Calu3 (cell line): ENCODE measurements at regions not wholly inside any gene's neighbourhood (a gene's known extent, or its start where the extent isn't known, plus 50 kb on each side); places are given as distances from the start of the nearest gene placed in this dataset.

Source experiments
- BruUV-seq: library from RNA; stranded (reverse); fragments of 400-500 nt; replicated peaks from 2 replicates; lab custom pipeline; 2021; lab: Mats Ljungman, UMichigan
- CTCF ChIA-PET: fragments of 300-600 bp; sonication (Branson Sonifier 250); formaldehyde crosslinking; loops from one replicate; lab custom pipeline; 2022; ENCODE audit warnings: antibody characterized with exemption; lab: Charles Lee
- DNase-seq: peaks from one replicate; pipeline ENCODE4 v3.0.0; 2022
- H3K27ac Mint-ChIP-seq: one replicate; pipeline ENCODE4 v1.8.0; 2022; ENCODE audit warnings: mixed read lengths; ENCODE audit not compliant: unreplicated experiment
- H3K27me3 Mint-ChIP-seq: one replicate; pipeline ENCODE4 v1.8.0; 2022; ENCODE audit warnings: mixed read lengths; ENCODE audit not compliant: unreplicated experiment
- H3K36me3 Mint-ChIP-seq: one replicate; pipeline ENCODE4 v1.8.0; 2022; ENCODE audit warnings: mild to moderate bottlenecking, moderate library complexity, mixed read lengths; ENCODE audit not compliant: insufficient read depth, unreplicated experiment
- H3K4me1 Mint-ChIP-seq: one replicate; pipeline ENCODE4 v1.8.0; 2022; ENCODE audit warnings: mild to moderate bottlenecking, low read depth, mixed read lengths; ENCODE audit not compliant: unreplicated experiment
- H3K4me3 Mint-ChIP-seq: one replicate; pipeline ENCODE4 v1.8.0; 2022; ENCODE audit warnings: mild to moderate bottlenecking, low read depth, moderate library complexity, mixed read lengths; ENCODE audit not compliant: unreplicated experiment
- H3K9me3 Mint-ChIP-seq: one replicate; pipeline ENCODE4 v1.8.0; 2022; ENCODE audit warnings: low read depth, mixed read lengths; ENCODE audit not compliant: unreplicated experiment
- intact Hi-C: fragments of 100-400 bp; cut with micrococcal nuclease; formaldehyde crosslinking; loops from one replicate; pipeline ENCODE4 v1.10.0; 2022; ENCODE audit not compliant: unreplicated experiment
- TF ChIP-seq, protein P1 (sequence below): fragments of 200-600 bp; IDR thresholded peaks from one replicate; pipeline ENCODE4 v1.8.0; 2022; ENCODE audit warnings: antibody characterized with exemption; ENCODE audit not compliant: unreplicated experiment

DNA sequence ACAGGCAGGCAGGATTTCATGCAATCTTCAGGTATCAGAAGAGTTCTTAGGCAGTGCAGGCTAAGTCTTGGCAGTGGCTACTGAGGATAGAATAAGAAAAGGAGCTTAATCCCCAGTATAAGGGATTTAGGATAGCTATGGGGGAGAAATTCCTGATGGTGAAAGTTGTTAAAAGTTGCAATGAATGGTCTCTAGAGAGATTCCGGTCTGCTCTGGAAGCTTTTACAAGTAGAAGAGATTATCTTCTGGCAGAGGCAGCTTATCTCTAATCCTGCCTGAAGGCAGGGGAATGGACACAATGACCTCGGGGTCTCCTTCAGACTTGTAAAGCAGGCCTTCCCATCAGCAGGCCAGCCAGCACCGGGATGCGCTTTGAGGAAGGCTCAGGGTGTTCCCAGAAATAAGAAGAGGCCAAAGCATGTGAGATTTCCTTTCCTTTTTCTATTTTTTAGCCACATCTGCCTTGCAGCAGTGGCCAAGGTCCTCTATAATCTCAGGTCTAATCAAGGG, 253.9 kb upstream of the KLHL29 start:
- Mint-ChIP-seq H3K9me3 (no peaks in the 10 kb centered on the region), H3K4me3 (no peak overlapping the region), H3K27ac (no peak overlapping the region), H3K36me3 (no peaks in the 10 kb centered on the region), H3K27me3 (peaks cover 19% of the 10 kb centered on the region), H3K4me1 (peaks cover 9% of the 10 kb centered on the region)
- TF ChIP-seq, protein P1, sequence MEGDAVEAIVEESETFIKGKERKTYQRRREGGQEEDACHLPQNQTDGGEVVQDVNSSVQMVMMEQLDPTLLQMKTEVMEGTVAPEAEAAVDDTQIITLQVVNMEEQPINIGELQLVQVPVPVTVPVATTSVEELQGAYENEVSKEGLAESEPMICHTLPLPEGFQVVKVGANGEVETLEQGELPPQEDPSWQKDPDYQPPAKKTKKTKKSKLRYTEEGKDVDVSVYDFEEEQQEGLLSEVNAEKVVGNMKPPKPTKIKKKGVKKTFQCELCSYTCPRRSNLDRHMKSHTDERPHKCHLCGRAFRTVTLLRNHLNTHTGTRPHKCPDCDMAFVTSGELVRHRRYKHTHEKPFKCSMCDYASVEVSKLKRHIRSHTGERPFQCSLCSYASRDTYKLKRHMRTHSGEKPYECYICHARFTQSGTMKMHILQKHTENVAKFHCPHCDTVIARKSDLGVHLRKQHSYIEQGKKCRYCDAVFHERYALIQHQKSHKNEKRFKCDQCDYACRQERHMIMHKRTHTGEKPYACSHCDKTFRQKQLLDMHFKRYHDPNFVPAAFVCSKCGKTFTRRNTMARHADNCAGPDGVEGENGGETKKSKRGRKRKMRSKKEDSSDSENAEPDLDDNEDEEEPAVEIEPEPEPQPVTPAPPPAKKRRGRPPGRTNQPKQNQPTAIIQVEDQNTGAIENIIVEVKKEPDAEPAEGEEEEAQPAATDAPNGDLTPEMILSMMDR, result no peak
- intact Hi-C loops, result no loop called here
- CTCF ChIA-PET, result no interaction called here
- no TSS peak for BruUV-seq
- DNase-seq, result no peak

DNA sequence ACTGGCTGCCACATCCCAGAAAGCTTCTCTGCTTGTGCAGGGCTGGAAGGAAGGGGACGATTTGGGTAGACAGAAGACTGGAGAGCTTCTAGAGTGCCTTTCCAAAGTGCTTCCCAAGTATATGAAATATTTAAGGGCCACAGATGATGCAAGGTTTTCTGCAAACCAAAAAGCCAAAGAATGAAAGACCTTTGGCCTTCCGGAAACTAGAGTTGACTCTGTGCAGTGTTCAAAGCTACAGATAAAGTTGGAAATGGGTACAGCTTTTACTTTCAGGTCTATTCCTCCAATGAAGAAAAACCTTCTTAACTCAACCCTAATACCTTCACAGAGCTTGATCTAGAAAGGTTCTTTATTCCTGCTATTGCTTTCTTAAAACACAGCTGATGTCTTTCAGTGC, 253.0 kb upstream of the KLHL29 start:
- Mint-ChIP-seq H3K27me3 (peaks cover 19% of the 10 kb centered on the region), H3K9me3 (no peaks in the 10 kb centered on the region), H3K27ac (no peak overlapping the region), H3K4me1 (peaks cover 7% of the 10 kb centered on the region), H3K4me3 (no peak overlapping the region), H3K36me3 (no peaks in the 10 kb centered on the region)
- intact Hi-C loops, result no loop called here
- CTCF ChIA-PET, result interaction anchor here (0.7 kb wide), 1 partner anchor 70 kb away, joined by 3 read pairs; no protein-coding TSS in a partner anchor
- TF ChIP-seq, protein P1, result no peak
- DNase-seq, result no peak
- no TSS peak for BruUV-seq

DNA sequence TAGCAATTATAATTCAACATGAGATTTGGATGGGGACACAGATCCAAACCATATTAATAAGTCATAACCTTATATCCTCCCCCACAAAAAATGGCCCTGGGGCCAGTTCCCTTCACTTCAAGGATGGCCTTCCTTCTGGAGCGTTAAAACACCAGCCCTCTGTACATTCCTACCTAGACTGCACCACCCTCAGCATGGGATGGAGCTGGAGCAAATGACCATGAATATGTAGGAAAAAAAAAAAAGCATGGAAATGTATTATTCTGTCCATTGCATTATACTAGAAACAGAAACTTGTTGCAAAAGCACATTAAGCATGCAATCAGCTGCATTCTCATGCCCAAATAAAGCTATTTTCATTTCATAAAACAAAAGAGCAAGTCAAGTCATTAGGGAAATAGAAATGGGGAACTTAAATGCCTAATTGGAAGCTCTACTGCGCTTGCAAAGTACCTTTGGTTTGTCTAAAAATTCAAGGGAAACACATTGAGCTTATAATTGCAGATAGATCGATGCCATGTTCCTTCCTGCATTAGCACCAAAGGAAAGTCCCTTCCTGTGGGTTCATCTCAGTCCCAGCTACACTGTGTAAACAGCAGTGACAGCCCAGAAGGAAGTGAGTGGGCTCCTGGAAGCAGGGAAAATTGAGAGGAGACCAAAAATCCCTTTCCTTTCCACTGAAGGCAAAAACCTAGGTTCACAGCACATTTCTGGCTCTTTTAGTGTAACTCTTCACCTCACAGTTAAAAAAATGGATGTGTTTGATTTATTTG, 252.0 kb upstream of the KLHL29 start:
- H3K4me3 Mint-ChIP-seq, result no peak overlapping the region
- CTCF ChIA-PET, result no interaction called here
- BruUV-seq, result no TSS peak
- H3K36me3 Mint-ChIP-seq, result no peaks in the 10 kb centered on the region
- TF ChIP-seq, protein P1, result no peak
- peaks cover 19% of the 10 kb centered on the region for H3K27me3 Mint-ChIP-seq
- no peak for DNase-seq
- no peaks in the 10 kb centered on the region for H3K9me3 Mint-ChIP-seq
- no peaks in the 10 kb centered on the region for H3K4me1 Mint-ChIP-seq
- no peak overlapping the region for H3K27ac Mint-ChIP-seq
- intact Hi-C loops, result no loop called here

DNA sequence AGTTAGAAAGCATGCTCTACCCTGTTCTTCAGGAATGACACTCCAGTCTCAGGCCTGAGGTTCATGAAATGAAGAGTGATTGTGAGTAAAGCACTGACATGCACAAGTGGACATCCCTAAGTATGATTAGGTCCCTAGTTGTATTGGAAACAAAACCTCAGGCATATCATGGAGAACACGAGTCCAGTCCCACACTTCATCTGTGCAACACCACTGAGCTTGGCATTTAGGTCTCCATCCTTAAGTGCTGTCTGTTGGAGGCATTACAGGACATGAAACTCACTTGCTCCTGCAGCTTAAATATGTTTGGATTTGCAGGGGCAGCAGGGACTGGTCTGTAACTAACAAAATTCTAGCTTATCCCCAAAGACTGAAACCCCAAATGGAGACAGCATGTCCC, 250.3 kb upstream of the KLHL29 start:
- H3K4me3 Mint-ChIP-seq, result no peak overlapping the region
- BruUV-seq, result no TSS peak
- intact Hi-C loops, result no loop called here
- CTCF ChIA-PET, result no interaction called here
- DNase-seq, result no peak
- H3K36me3 Mint-ChIP-seq, result no peaks in the 10 kb centered on the region
- no peak overlapping the region for H3K27ac Mint-ChIP-seq
- H3K9me3 Mint-ChIP-seq, result no peaks in the 10 kb centered on the region
- H3K4me1 Mint-ChIP-seq, result no peaks in the 10 kb centered on the region
- TF ChIP-seq, protein P1, result no peak
- peaks cover 18% of the 10 kb centered on the region for H3K27me3 Mint-ChIP-seq
